HS-5 (cell line): ENCODE measurements at regions not wholly inside any gene's neighbourhood (a gene's known extent, or its start where the extent isn't known, plus 50 kb on each side); places are given as distances from the start of the nearest gene placed in this dataset.
"Not testable (repeated sequence)": the region's sequence is repeated elsewhere in the genome, so short reads cannot be mapped to it uniquely, and the experiment has no call there.

Experiments used
- DNase-seq: peaks from one replicate; pipeline ENCODE4 v3.0.0-alpha.2; 2012; ENCODE audit warnings: low read depth

DNA sequence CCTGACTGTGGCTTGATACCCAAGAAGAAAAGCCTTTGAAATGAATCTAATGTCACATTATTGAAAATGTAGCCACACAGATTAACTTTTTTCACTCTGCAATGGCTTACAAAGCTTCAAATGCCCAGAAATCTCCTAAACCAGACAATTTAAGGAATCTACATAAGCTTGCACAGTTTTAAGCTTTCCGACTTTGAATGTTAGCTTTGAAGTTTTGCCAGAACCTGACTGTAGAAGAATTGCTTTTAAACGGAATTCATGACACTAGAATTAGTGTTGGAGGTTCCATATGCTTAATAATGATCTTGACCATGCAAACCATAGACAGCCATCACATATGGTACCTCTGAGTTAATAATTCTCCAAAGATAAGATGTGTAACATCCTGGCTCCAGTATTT, 798.5 kb upstream of the EPHA7 start:
- no peak for DNase-seq

DNA sequence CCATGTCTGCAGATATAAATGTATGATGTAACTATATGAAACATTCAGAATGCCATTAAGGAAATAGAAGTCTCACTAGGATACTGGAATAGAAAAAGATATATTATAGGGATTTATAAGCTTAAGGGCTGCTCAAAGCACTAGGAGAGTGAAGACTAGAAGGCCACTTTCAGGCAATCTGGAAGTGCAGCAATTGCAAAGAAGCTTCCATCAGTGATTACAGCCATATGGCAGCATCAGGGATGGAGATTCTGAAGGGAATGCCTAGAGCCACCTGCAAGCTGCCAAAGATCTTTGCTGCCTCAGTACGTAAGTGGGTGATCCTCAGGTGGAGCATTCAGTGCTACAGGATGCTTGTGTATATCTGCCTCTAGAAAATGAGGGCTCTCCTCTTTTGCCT, 796.2 kb upstream of the EPHA7 start:
- no peak for DNase-seq

DNA sequence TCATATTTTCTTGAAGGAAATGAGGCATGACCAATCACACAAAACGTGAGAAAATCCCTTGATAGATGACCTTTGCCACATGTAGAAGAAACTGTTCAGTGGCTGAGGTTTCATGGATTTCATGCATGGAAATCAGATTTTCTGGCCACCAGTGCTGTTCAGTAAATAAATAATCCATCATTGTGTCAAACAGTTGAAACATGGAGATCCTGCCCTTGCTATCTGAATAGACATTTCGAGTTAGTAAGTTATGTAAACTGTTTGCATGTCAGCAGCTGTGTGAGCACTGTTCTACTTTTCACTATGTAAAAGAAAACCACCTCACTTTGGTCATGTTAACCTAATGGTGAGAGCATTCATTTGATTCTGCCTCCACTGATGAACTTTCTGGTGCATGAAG, 793.9 kb upstream of the EPHA7 start:
- DNase-seq: no peak

DNA sequence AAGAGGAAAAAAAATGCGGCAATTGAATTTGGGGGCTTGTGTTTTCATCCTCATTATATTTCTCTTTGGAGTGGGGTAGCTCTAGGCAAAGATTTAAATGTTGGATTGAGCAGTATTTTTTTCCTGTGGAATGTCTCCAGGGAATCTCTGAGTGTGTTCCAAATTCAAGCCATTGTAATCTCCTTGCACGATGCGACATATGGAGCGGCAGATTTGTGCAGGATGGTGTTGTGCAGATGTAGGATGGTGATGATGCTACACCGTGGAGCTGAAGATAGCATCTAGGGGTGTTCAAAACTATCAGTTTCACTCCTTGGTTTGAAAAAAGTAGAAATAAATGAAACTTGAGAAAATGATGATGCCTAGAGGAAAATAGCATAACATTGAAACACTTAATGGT, 777.5 kb upstream of the EPHA7 start:
- DNase-seq: no peak

DNA sequence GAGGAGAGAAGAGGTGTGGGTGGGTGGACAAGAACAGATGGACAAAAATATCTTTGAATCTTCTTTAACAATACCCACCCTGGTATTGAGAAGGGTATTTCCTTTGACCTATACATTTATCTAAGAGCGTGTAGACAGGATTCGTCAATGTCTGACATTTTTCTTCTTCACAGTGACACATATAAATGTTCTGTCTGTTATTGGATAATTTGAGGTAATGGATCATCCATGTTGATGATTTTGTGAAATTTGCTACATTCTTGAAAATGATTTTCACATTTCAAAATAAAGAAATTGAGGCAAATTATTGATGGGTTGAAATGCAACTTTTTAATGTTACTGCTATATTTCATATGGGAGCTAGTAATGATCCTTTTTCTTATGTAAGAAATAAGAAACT, 770.7 kb upstream of the EPHA7 start:
- no peak for DNase-seq

DNA sequence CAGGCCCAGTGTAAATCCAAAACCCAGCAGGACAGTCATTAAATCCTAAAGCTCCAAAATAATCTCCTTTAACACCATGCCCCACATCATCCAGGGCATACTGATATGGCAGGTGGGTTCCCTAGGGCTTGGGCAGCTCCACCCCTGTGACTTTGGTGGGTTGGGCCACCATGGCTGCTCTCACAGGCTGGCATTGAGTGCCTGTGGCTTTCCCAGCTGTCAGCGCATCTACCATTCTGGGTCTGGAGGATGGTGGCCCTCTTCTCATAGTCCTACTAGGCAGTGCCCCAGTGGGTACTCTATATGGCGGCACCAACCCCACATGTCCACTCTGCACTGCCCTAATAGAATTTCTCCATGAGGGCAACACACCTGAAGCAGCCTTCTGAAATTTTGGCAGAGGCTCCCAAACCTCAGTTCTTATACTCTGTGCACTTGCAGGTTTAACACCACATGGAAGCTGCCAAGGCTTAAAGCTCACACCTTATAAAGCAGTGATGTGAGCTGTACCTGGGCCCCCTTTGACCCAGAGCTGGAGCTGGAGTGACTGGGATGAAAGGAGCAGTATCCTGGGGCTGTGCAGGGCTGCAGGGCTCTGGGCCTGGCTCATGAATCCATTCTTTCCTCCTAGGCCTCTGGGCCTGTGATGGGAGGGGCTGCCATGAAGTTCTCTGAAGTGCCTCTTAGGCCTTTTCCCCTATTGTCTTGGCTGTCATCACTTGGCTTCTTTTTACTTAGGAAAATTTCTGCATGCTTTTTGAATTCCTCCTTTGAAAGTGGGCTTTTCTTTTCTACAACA, 765.5 kb upstream of the EPHA7 start:
- DNase-seq: no peak

DNA sequence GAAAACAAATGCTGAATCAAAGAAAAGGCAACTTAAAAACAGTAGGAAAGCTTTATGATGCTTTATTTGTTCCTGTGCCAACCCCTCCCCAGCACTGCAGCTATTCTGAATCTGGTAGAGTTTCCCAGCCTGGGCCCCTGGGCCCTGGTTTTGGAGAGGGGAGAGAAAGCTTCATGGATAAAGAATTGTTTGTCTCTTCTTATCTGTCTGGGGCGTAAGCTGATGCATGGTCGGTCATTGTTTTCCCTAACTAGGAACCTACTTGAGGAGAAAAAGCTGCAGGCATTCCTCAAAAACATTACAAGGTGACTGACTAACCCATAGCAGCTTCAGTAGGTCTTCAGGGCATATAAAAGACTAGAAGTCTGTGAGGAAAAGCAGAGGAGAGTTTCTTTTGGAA, 758.1 kb upstream of the EPHA7 start:
- no peak for DNase-seq

DNA sequence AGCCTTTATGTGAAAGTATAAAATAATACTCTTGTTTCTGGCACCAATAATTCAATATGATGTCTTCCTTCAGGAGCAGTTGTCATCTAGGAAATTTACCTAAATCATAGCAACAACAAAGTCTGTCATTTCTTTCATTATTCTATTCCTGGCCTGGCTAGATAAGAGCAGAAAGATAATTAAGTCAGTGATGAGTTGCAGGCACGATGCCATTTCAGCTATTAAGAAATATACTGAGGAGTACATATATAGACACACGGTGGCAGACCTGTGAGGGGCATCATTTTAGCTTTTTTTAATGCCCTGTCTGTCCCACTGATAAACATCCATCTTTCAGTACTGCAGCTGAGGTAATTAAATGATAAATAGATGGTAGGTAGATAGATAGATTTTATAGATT, 756.1 kb upstream of the EPHA7 start:
- no peak for DNase-seq

DNA sequence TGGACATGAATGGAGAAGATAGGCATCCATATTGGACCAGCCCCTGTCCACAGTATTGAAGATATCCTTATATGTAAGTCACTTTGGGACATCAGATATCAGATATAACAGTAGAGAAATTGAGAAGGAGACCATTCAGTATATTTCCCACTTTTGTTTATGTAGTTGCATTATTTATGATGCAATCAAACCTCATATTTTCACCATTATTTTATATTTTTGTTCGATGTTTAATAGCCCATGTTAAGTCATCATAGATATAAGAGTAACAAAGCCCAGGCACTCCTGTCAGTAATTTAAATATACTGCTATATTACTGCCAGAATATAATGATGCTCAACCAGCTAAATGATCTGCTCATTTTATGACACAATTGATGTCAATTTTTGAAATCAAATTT, 744.5 kb upstream of the EPHA7 start:
- no peak for DNase-seq

DNA sequence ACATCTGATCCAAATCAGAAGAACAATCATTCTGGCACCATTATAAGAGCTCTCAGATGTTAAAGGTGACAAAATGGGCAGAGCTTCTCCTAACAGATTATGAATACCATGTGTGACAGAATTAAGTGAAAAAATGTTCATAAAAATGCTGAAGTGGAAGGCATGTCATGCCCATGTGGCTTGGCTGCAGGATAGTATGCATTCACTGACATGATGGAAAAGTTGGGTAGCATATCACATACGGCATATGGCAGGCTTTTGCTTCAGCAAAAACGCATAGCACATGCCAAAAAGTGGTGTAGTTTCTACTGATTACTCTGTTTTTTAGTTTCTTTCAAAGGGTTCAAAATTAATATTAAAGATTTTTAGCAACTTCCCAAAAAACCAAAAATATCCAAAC, 731.5 kb upstream of the EPHA7 start:
- no peak for DNase-seq

DNA sequence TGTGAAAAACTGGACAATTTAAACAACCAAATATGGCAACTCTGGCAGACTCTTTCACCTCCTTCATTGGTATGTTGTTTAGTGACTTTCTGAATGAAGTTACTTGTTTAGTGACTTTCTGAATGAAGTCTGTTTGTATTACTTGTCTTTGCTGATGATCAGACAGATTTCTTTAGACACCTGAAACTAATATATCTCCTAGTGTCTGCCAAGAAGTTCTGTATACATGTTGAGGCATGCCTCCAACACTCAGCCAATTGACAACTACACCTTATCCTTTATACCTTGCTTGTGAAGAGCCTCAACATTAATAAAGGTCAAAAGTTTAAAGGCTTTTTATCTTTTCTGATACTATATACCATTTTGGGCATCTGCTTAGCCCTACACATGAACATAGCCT, 725.4 kb upstream of the EPHA7 start:
- DNase-seq: no peak

DNA sequence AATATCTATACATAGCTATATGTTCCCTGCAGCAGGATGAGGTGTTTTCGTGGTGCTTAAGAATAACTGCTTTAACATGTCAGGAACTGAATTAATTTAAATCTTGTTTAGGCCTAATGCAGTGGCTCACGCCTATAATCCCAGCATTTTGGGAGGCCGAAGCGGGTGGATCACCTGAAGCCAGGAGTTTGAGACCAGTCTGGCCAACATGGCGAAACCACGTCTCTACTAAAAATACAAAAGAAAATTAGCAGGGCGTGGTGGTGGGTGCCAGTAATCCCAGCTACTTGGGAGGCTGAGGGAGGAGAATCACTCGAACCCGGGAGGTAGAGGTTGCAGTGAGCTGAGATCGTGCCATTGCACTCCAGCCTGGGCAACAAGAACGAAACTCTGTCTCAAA, 717.8 kb upstream of the EPHA7 start:
- not testable (repeated sequence) for DNase-seq

DNA sequence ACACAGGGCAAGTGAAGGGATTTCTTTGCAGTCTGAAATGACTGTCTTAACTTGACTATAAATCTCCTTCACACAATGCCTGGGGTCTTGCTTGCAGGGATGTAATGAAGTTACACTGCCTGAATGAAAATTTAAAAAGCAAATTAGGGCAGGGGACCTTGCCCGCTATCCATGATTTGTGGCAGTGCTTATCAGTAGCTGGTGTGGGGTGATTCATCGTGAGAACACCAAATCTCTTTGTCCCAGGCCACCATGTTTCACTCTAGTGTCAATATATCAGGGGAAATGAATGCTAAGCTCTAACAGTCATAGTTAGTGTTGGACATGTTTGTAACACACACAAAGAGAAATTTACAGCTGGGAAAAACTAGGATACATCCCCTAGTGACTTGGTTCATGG, 713.7 kb upstream of the EPHA7 start:
- no peak for DNase-seq

DNA sequence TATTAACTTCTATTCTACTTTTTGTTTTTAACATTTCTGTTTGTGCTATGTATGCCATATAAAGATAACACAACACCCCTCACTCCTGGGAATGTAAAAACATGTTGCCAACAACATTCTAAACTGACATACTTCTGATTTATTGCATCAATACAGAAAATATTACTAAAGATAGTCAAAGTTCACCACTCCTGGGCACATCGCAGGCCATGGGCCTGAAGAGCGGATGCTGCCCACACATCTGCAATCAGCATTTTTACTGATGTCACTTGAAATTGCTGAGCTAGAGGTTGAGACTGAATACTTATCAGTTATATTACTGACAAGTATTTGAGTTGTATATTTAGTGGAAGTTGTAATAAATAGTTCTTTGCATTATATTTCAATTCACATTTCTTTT, 711.9 kb upstream of the EPHA7 start:
- DNase-seq: no peak

DNA sequence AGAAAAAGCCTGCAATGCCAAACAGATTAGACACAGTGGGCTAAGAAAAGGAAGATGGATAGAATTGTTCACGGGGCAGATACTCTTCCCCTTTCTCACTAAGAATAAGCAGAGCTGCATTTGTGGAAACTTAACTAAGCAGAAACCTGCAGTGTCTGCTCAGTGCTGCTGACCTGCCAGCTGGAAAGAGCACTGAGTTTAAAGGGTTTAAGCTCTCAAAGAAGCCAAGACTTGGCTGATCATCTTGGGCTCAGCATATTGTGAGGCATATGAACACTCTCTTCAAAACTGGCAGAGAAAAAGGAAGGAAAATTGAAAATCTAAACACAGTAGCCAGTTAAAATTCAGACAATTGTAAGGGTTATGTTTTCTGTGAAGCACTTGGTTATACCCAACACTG, 711.1 kb upstream of the EPHA7 start:
- no peak for DNase-seq

DNA sequence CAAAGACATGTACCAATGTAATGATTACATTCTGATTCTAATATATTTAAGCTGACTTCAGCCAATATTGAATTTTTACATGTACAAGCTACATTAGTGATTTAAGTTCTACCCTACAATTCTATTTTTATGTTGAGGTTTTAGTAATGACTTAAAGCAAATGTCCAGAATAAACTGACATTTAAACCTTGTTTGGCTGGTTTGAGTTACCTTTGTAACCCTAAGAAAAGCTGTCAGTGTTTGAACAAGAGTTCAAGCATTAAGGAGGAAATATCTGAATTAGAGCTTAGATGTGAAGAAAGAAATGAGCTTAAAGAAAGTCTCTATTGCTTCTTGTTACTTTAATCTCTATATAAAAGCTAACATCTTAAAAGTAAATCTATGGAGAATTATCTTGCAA, 710.6 kb upstream of the EPHA7 start:
- DNase-seq: no peak

DNA sequence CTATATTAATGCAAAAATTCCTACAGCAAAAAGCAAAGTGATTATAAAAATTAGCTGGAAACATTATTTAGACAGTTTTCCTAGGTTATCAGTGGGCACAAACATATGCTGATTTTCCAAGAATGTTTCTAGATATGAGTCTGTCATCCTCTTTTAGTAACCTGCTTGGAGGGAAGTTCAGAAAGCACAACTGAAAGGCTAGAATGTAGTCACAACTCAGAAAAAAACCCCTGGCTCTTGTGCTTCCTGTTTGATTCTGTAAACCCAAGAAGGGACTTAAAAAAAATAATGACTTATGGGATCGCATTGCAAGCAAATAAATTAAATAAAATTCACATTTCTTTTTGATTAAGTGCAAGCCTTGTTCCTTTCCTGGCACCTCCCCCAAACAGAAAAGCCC, 708.4 kb upstream of the EPHA7 start:
- no peak for DNase-seq

DNA sequence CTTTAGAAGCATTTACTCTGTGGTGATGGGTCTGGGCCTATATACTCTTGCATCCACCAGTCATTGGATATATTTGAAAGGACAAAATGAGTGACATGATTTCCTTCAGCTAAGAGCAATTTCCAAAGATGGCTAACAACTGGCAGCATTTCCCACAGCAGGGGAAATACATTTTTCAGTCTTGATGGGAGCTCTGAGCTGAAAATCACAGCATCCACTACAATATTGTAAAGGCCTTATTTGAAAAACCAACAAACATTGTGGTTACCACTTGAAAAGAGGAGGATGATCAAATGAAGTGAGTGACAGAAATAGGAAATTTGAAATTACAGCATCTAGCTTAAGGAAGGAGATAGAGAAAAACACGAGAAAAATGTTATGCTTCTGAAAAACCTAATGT, 705.0 kb upstream of the EPHA7 start:
- no peak for DNase-seq

DNA sequence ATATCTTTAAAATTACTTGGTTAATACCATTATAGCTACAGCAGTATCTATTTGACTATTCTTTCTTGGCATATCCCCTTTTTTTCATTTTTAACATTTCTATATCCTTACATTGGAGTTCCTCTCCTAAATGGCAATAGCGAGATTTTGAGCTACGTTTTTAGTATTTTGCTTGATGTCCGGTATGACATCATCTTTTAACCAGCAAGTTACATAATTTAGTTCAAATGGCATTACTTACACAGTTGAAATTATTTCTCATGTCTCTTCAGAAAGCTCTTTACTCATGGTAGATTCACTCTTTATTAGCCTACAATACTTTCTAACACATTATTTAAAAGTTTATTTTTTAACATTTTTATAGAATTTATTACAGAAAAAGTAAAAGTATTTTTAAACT, 701.7 kb upstream of the EPHA7 start:
- no peak for DNase-seq

DNA sequence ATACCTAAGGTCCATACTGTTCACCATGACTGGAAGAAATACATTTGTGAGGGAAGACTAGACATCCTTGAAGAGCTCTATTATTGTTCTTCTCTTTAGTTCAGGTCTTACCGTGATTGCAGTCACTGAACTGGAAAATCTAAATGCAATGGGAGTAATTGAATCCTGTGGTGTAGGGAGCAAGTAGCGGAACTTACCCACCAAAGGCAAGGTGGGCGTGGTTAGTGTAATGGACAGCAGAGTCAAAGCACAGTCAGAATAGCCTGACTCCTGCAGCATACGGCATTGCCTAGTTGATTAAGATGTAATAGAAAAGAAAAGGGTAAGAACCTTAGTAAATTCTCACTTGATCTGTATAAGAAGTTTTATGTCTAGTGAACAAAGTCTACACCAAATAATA, 679.7 kb upstream of the EPHA7 start:
- no peak for DNase-seq

DNA sequence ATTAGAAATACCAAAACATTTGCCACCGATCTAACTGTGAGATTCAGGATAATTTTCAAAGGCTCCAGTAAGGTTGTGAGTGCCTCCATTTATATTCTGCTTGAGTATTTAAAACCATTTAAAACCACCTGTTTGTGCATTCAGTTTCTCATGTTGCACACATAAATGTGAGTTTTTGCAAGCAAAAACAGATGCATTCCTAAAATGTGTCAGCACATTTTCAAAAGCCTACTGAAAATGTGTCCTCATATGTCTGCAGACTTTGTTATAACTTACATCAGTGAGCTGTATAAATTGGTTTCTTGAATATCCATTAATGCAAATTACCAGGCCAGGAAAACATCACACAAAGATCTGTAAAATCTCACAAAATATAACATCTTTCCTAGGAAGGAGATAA, 676.6 kb upstream of the EPHA7 start:
- DNase-seq: no peak

DNA sequence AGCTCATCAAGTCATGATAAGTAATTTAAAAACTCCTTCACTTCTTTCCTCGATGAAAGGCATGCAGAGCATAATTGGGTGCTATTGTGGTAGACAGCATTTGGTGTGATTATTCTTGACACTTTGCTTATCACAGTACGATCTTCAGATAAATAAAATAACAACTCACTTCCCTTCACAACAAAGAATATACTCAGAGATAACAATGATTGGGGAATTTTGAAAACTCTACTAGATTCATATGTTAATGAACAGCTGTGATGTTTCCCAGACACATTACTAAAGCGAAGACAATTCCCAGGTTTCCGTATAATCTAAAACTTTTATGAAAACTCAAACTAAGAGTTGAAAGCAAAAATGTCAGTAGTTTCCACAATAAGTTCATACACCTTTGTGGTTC, 670.6 kb upstream of the EPHA7 start:
- no peak for DNase-seq

DNA sequence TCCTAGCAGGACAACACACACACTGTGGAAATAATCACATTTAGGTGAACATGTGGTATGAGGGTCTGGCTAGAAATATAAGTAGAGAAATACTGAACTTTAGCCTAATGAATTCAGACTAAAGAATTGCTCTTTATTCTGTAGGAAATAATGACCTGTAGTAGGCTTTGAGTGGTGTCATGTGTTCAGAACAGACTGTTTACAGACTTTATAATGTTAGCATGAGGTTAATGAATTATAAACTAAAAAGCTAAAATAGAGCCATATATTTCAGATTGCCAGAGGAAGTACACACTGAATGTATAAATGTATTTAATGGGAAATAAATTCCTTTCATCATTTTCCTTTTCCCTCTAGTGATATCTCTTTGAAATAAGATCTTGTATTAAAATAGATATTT, 669.5 kb upstream of the EPHA7 start:
- DNase-seq: no peak

DNA sequence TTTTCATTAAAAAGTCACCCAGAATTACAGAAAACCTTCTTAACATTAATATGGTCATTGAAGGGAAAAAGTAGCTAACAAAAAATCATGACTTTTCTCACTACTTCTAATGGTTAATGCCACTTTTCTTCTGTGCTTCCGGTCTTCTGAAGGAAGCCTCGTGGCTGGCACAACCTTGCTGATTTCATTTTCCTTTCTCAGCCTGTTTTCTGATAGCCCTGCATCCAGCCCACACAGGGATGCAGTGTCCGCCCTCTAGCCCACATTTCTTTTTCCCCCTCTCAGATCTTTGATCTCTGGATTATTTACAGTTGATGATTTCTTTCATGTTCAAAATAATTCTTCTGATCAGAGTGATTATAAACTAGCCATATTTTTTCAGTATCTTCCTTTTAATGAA, 655.4 kb upstream of the EPHA7 start:
- no peak for DNase-seq

DNA sequence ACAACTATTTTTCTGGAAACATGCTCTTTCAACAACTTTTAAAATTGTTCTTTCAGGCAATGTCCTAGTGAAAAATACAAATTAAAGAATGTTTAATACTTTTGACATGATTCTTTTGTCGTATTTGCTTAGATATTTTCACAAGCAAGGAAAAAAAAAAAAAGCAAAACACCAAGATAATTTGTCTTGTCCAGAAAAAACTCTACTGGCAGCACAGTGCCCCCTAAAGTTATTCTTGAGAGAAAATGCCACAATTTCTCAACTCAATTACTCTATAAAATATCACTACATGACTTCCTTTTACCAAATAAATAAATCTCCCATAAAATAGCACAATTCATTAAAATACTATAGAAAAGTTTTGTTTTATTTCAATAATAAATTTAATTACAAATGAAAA, 652.5 kb upstream of the EPHA7 start:
- DNase-seq: no peak
